OCI-LY7 (cell line): ENCODE measurements at regions not wholly inside any gene's neighbourhood (a gene's known extent, or its start where the extent isn't known, plus 50 kb on each side); places are given as distances from the start of the nearest gene placed in this dataset.
A peak's percentile ranks its signal among the peaks of the same experiment; 100 is the strongest.

ENCODE experiments used
- BruUV-seq: library from RNA; stranded (reverse); fragments of 400-500 nt; replicated peaks from 2 replicates; lab custom pipeline; 2021; lab: Mats Ljungman, UMichigan
- CTCF ChIA-PET: fragments of 300-600 bp; sonication (Branson Sonifier 250); formaldehyde crosslinking; loops from one replicate; lab custom pipeline; 2022; ENCODE audit warnings: antibody characterized with exemption; ENCODE audit not compliant: unreplicated experiment; lab: Charles Lee
- POLR2A ChIA-PET: fragments of 300-600 bp; sonication (Branson Sonifier 250); formaldehyde crosslinking; loops from one replicate; lab custom pipeline; 2022; ENCODE audit warnings: antibody characterized with exemption; lab: Charles Lee
- DNase-seq: peaks from one replicate; pipeline ENCODE4 v3.0.0-alpha.2; 2015; ENCODE audit warnings: low spot score
- H2AFZ ChIP-seq: fragments of 200-600 bp; sonication (generic), shearing (Covaris generic); 2 replicates; pipeline ENCODE4 v1.6.1; 2014; ENCODE audit warnings: mild to moderate bottlenecking, antibody characterized with exemption, low read length, moderate library complexity
- H3K27ac ChIP-seq: fragments of 200-600 bp; sonication (generic); 2 replicates; pipeline ENCODE4 v1.5.1; 2014; ENCODE audit warnings: mixed run types, low read depth, mild to moderate bottlenecking, moderate library complexity, low read length, inconsistent platforms; ENCODE audit not compliant: poor library complexity, severe bottlenecking
- H3K36me3 ChIP-seq: fragments of 200-600 bp; sonication (generic); 2 replicates; pipeline ENCODE4 v1.6.1; 2014; ENCODE audit warnings: mild to moderate bottlenecking, antibody characterized with exemption, low read length, moderate library complexity, mixed read lengths; ENCODE audit not compliant: insufficient read depth
- H3K4me1 ChIP-seq: fragments of 200-600 bp; sonication (generic); 2 replicates; pipeline ENCODE4 v1.5.1; 2014; ENCODE audit warnings: mild to moderate bottlenecking, low read length; ENCODE audit not compliant: insufficient read depth, poor library complexity, severe bottlenecking
- H3K4me2 ChIP-seq: fragments of 200-600 bp; sonication (generic); 2 replicates; pipeline ENCODE4 v1.6.1; 2014; ENCODE audit warnings: mild to moderate bottlenecking, low read length
- H3K4me3 ChIP-seq: fragments of 200-600 bp; sonication (generic); 2 replicates; pipeline ENCODE4 v1.5.1; 2014; ENCODE audit warnings: mild to moderate bottlenecking, low read depth, low read length; ENCODE audit not compliant: poor library complexity, severe bottlenecking
- H3K79me2 ChIP-seq: fragments of 200-600 bp; sonication (generic); 2 replicates; pipeline ENCODE4 v1.6.1; 2016; ENCODE audit warnings: low read depth, mild to moderate bottlenecking, low read length, moderate library complexity, mixed read lengths; ENCODE audit not compliant: insufficient read depth
- H3K9me2 ChIP-seq: fragments of 200-600 bp; sonication (generic); 2 replicates; pipeline ENCODE4 v1.6.1; 2016; ENCODE audit warnings: mild to moderate bottlenecking, low read length, mixed read lengths; ENCODE audit not compliant: insufficient read depth
- H3K9me3 ChIP-seq: fragments of 200-600 bp; sonication (generic); 2 replicates; pipeline ENCODE4 v1.6.1; 2014; ENCODE audit warnings: mild to moderate bottlenecking, mixed run types, low read length, mixed read lengths
- H4K20me1 ChIP-seq: fragments of 200-600 bp; sonication (generic); 2 replicates; pipeline ENCODE4 v1.6.1; 2014; ENCODE audit warnings: mild to moderate bottlenecking, antibody characterized with exemption, low read length, moderate library complexity, mixed read lengths; ENCODE audit not compliant: insufficient read depth
- CTCF ChIP-seq: fragments of 200-600 bp; sonication (generic); conservative IDR thresholded peaks from 2 replicates; pipeline ENCODE4 v1.5.1; 2014; ENCODE audit warnings: mild to moderate bottlenecking, antibody characterized with exemption, low read length, moderate library complexity, mixed read lengths
- EZH2phosphoT487 ChIP-seq: fragments of 200-600 bp; sonication (generic); IDR thresholded peaks from 2 replicates; pipeline ENCODE4 v1.6.1; 2018; ENCODE audit warnings: low read depth, borderline replicate concordance, mild to moderate bottlenecking, mixed run types, antibody characterized with exemption, low read length, moderate library complexity, mixed read lengths
- intact Hi-C: fragments of 100-400 bp; cut with micrococcal nuclease; formaldehyde crosslinking; loops from one replicate; pipeline ENCODE4 v1.10.0; 2022; ENCODE audit not compliant: unreplicated experiment

- Histone ChIP-seq H3K9me3 (no peaks in the 10 kb centered on the region), H2AFZ (no peak overlapping the region), H3K4me1 (peaks cover 9% of the 10 kb centered on the region), H3K4me2 (no peak overlapping the region), H4K20me1 (no peaks in the 10 kb centered on the region), H3K27ac (no peak overlapping the region), H3K79me2 (no peaks in the 10 kb centered on the region), H3K4me3 (no peak overlapping the region), H3K36me3 (no peaks in the 10 kb centered on the region), H3K9me2 (no peaks in the 10 kb centered on the region)
- intact Hi-C loops, result no loop called here
- BruUV-seq, result no TSS peak
- POLR2A ChIA-PET, result interaction anchor here (1.1 to 1.5 kb wide), 2 partner anchors 16 to 18 kb away, joined by 5 read pairs; no protein-coding TSS in a partner anchor
- no peak for DNase-seq
- no peak for TF ChIP-seq EZH2phosphoT487
- TF ChIP-seq CTCF, result no peak
- CTCF ChIA-PET, result no interaction called here
Measured at GRCh38 chr10:110382695-110383094, 78.0 kb upstream of the SMNDC1 start.

- no peaks in the 10 kb centered on the region for H4K20me1 ChIP-seq
- peak overlapping the region; percentile 1 for H3K4me3 ChIP-seq
- H3K9me3 ChIP-seq, result no peaks in the 10 kb centered on the region
- ChIA-PET CTCF (interaction anchor here (1.1 kb wide), 1 partner anchor 20 kb away, joined by 3 read pairs; no protein-coding TSS in a partner anchor), POLR2A (interaction anchor here (1.2 kb wide), 1 partner anchor 33 kb away, joined by 3 read pairs; no protein-coding TSS in a partner anchor)
- DNase-seq, result no peak
- H3K79me2 ChIP-seq, result no peaks in the 10 kb centered on the region
- H3K4me1 ChIP-seq, result peaks cover 36% of the 10 kb centered on the region
- intact Hi-C loops, result no loop called here
- H3K27ac ChIP-seq, result peak overlapping the region; percentile 22
- no peaks in the 10 kb centered on the region for H3K9me2 ChIP-seq
- peak overlapping the region; percentile 85 for H2AFZ ChIP-seq
- peak overlapping the region; percentile 53 for H3K4me2 ChIP-seq
- no TSS peak for BruUV-seq
- no peak for TF ChIP-seq EZH2phosphoT487
- no peak for TF ChIP-seq CTCF
- H3K36me3 ChIP-seq, result no peaks in the 10 kb centered on the region
Measured at GRCh38 chr10:110387617-110387982, 82.9 kb upstream of the SMNDC1 start.

GRCh38 chr10:110387983-110388686 is 83.4 kb upstream of the SMNDC1 start:
- H3K4me3 ChIP-seq, result peak overlapping the region; percentile 1
- no TSS peak for BruUV-seq
- no peaks in the 10 kb centered on the region for H4K20me1 ChIP-seq
- intact Hi-C loops, result loop anchor here (2.0 kb wide), 1 partner anchor 31 kb away; no protein-coding TSS in a partner anchor
- peak; percentile 53 for DNase-seq
- H3K9me3 ChIP-seq, result no peaks in the 10 kb centered on the region
- no peaks in the 10 kb centered on the region for H3K79me2 ChIP-seq
- no peaks in the 10 kb centered on the region for H3K9me2 ChIP-seq
- H3K27ac ChIP-seq, result peak overlapping the region; percentile 22
- TF ChIP-seq CTCF, result no peak
- TF ChIP-seq EZH2phosphoT487, result no peak
- peaks cover 36% of the 10 kb centered on the region for H3K4me1 ChIP-seq
- H2AFZ ChIP-seq, result peak overlapping the region; percentile 85
- ChIA-PET CTCF (interaction anchor here (1.1 kb wide), 1 partner anchor 20 kb away, joined by 3 read pairs; no protein-coding TSS in a partner anchor), POLR2A (interaction anchor here (0.8 to 1.2 kb wide), 4 partner anchors 20 to 33 kb away, joined by 3 to 4 read pairs (median 3); no protein-coding TSS in a partner anchor)
- no peaks in the 10 kb centered on the region for H3K36me3 ChIP-seq
- peak overlapping the region; percentile 53 for H3K4me2 ChIP-seq
